Parathyroid adenoma (tissue), 2 donors: ENCODE measurements at regions not wholly inside any gene's neighbourhood (a gene's known extent, or its start where the extent isn't known, plus 50 kb on each side); places are given as distances from the start of the nearest gene placed in this dataset.

Experiments used
- H2AFZ ChIP-seq: fragments of 300-600 bp; sonication (generic); one replicate; pipeline ENCODE4 v1.7.0; 2017; ENCODE audit warnings: antibody characterized with exemption, mild to moderate bottlenecking
- H3K27ac ChIP-seq: fragments of 300-600 bp; sonication (generic); one replicate; pipeline ENCODE4 v1.7.0; 2017
- H3K27me3 ChIP-seq: fragments of 300-600 bp; sonication (generic); one replicate; pipeline ENCODE4 v1.7.0; 2017; ENCODE audit warnings: low read length; ENCODE audit not compliant: control insufficient read depth, insufficient read depth
- H3K36me3 ChIP-seq: fragments of 300-600 bp; sonication (generic); one replicate; pipeline ENCODE4 v1.7.0; 2017; ENCODE audit warnings: low read length; ENCODE audit not compliant: control insufficient read depth, insufficient read depth
- H3K4me1 ChIP-seq: fragments of 300-600 bp; sonication (generic); one replicate; pipeline ENCODE4 v1.7.0; 2017; ENCODE audit warnings: control low read depth
- H3K4me2 ChIP-seq: fragments of 300-600 bp; sonication (generic); one replicate; pipeline ENCODE4 v1.7.0; 2017; ENCODE audit warnings: low read length
- H3K4me3 ChIP-seq: fragments of 300-600 bp; sonication (generic); one replicate; pipeline ENCODE4 v1.7.0; 2017; ENCODE audit warnings: low read depth, low read length
- H3K79me2 ChIP-seq: fragments of 300-600 bp; sonication (generic); one replicate; pipeline ENCODE4 v1.7.0; 2017; ENCODE audit warnings: control low read depth
- H3K9ac ChIP-seq: fragments of 300-600 bp; sonication (generic); one replicate; pipeline ENCODE4 v1.7.0; 2017; ENCODE audit warnings: mild to moderate bottlenecking
- H3K9me3 ChIP-seq: fragments of 300-600 bp; sonication (generic); one replicate; pipeline ENCODE4 v1.7.0; 2017; ENCODE audit warnings: low read length; ENCODE audit not compliant: control insufficient read depth
- TF ChIP-seq, protein P1 (sequence below): fragments of 300-600 bp; sonication (generic); IDR thresholded peaks from one replicate; pipeline ENCODE4 v1.7.0; 2017; ENCODE audit warnings: antibody characterized with exemption, mild to moderate bottlenecking
- donor health status: primary hyperparathyroidism.

DNA sequence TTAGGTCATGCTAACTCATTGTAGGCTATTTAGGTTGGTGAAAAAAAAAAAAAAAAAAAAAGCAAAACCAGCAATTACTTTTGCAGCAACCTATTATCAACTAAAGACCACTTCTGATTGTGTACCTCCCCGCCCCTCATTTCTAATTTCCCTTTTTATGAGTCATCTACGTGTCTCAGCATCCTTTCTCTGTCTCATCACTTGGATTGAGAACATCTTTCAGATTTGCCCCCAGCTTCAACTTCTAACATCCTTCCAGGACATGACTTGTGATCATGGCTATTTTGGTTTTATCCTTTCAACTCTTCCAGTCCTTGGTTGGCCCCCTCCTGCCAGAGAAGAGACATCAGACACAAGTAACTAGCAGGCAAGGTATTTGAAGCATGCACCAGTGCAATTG, 156.7 kb upstream of the CCN2 start:
- Histone ChIP-seq H3K27ac (no peak overlapping the region), H3K9me3 (no peaks in the 10 kb centered on the region), H3K27me3 (no peaks in the 10 kb centered on the region), H3K79me2 (no peaks in the 10 kb centered on the region), H3K4me1 (no peaks in the 10 kb centered on the region), H3K36me3 (no peaks in the 10 kb centered on the region), H3K9ac (no peak overlapping the region), H3K4me3 (no peak overlapping the region), H2AFZ (no peak overlapping the region), H3K4me2 (no peak overlapping the region)
- TF ChIP-seq, protein P1, sequence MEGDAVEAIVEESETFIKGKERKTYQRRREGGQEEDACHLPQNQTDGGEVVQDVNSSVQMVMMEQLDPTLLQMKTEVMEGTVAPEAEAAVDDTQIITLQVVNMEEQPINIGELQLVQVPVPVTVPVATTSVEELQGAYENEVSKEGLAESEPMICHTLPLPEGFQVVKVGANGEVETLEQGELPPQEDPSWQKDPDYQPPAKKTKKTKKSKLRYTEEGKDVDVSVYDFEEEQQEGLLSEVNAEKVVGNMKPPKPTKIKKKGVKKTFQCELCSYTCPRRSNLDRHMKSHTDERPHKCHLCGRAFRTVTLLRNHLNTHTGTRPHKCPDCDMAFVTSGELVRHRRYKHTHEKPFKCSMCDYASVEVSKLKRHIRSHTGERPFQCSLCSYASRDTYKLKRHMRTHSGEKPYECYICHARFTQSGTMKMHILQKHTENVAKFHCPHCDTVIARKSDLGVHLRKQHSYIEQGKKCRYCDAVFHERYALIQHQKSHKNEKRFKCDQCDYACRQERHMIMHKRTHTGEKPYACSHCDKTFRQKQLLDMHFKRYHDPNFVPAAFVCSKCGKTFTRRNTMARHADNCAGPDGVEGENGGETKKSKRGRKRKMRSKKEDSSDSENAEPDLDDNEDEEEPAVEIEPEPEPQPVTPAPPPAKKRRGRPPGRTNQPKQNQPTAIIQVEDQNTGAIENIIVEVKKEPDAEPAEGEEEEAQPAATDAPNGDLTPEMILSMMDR = no peak

DNA sequence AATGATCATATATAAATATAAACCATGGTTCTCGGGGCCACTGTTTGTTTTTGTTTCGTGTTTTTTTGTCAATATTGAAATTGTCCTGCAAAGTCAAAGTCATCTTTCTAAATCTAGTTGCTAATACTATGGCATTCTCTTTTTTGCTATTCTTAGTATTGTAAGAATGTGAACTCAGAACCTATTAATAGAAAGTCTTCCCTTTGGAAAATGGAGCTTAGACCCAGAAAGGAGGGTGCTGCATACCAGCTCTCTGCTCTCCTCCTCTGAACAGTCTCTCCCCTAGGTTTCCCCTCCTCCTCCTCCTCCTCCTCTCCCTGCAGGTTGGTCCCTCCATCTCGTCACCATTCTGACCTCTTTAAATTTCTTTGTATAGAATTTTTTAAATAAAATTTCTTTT, 150.4 kb upstream of the CCN2 start:
- H3K27ac ChIP-seq = no peak overlapping the region
- no peaks in the 10 kb centered on the region for H3K4me1 ChIP-seq
- H3K36me3 ChIP-seq = no peaks in the 10 kb centered on the region
- H3K9me3 ChIP-seq = no peaks in the 10 kb centered on the region
- H3K4me2 ChIP-seq = no peak overlapping the region
- no peak overlapping the region for H3K4me3 ChIP-seq
- H3K79me2 ChIP-seq = no peaks in the 10 kb centered on the region
- TF ChIP-seq, protein P1 = no peak
- H3K27me3 ChIP-seq = no peaks in the 10 kb centered on the region
- H2AFZ ChIP-seq = no peak overlapping the region
- H3K9ac ChIP-seq = no peak overlapping the region

DNA sequence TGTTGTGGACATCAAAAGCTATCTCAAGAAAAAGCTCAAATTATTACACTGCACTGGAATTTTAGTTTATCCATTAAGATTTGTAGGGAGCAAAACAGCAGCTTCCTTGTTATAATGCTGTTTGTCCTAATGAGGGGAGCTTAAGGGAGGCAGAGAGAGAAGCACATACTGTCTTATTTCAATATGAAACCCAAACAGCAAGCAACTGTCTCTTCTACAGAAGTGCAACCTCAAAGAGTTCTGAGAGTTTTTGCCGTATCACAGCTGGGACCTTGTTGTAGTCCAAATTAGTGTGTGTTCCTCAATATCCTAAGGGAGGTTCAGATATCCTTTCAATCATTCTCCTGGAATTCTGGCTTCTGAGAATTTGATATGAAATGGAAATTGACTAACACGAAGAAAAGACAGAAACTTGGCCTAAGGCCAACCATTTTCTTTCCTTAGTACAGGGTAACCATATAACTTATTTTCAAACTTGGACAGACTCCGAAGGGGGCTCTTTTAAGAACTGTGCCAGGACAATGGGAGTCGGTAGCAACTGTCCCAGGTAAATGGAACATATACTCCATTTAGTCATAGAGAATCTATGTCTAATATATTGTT, 149.3 kb upstream of the CCN2 start:
- TF ChIP-seq, protein P1 = no peak
- no peaks in the 10 kb centered on the region for H3K36me3 ChIP-seq
- H3K79me2 ChIP-seq = no peaks in the 10 kb centered on the region
- H3K4me3 ChIP-seq = no peak overlapping the region
- no peaks in the 10 kb centered on the region for H3K27me3 ChIP-seq
- no peaks in the 10 kb centered on the region for H3K4me1 ChIP-seq
- H3K4me2 ChIP-seq = no peak overlapping the region
- H3K9me3 ChIP-seq = no peaks in the 10 kb centered on the region
- no peak overlapping the region for H3K27ac ChIP-seq
- no peak overlapping the region for H3K9ac ChIP-seq
- H2AFZ ChIP-seq = no peak overlapping the region

DNA sequence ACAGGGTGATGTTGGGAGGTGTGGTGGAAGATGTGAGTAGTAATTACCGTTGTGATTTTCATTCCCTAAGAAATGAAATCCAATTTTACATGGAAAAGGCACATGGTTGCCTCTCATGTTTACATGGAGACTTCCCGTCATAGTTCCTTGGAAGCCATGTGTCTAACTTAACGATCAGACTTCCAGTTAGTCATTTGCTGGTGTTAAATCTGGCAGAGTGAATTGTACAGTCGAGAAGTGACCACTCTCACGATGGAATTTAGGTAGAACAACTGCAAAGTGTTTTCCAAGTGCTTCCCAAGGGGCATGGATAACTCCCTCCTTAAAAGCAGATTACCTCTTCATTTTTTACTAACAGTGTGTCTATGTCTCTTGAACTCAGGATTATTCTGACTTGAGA, 145.8 kb upstream of the CCN2 start:
- Histone ChIP-seq H3K4me3 (no peak overlapping the region), H3K9ac (no peak overlapping the region), H3K4me1 (no peaks in the 10 kb centered on the region), H3K9me3 (no peaks in the 10 kb centered on the region), H3K79me2 (no peaks in the 10 kb centered on the region), H3K4me2 (no peak overlapping the region), H3K27me3 (no peaks in the 10 kb centered on the region), H3K27ac (no peak overlapping the region), H3K36me3 (no peaks in the 10 kb centered on the region), H2AFZ (no peak overlapping the region)
- TF ChIP-seq, protein P1 = no peak

DNA sequence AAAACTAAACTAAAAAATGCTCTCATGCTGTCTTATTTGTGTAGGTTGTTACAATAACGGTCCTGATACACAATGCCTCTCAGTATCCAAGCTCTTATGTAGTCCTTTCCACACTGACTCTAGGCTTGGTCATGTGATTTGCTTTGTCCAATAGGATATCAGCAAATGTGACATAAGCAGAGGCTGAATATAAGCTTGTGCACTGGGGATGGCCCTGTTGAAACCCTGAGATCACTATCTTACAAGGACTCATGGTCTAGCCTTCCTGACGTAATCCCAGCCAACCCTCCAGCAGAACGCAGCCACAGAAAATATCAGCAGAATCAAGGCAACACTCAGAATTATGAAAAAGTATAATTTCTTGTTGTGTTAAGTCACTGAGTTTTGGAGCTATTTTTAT, 145.1 kb upstream of the CCN2 start:
- Histone ChIP-seq H2AFZ (no peak overlapping the region), H3K27ac (no peak overlapping the region), H3K4me3 (no peak overlapping the region), H3K4me1 (no peaks in the 10 kb centered on the region), H3K79me2 (no peaks in the 10 kb centered on the region), H3K9me3 (no peaks in the 10 kb centered on the region), H3K4me2 (no peak overlapping the region), H3K27me3 (no peaks in the 10 kb centered on the region), H3K36me3 (no peaks in the 10 kb centered on the region), H3K9ac (no peak overlapping the region)
- TF ChIP-seq, protein P1 = no peak
